Stimulated activated CD8-positive, alpha-beta memory T cell treated with anti-CD3 and anti-CD28 coated beads, Interleukin-2, amount 100 ng/mL, for 48 hours (primary cell): ENCODE measurements at regions not wholly inside any gene's neighbourhood (a gene's known extent, or its start where the extent isn't known, plus 50 kb on each side); places are given as distances from the start of the nearest gene placed in this dataset.

Source experiments
- DNase-seq, 2 donors: peaks; one replicate each; pipeline ENCODE4 v3.0.0-alpha.2; 2020; ENCODE audit warnings: low read depth in 2 of 2

GRCh38 chr13:29999492-30000369 is 149.3 kb upstream of the UBL3 start:
- DNase-seq, result no peak

GRCh38 chr13:29996316-29996715 is 145.9 kb upstream of the UBL3 start:
- DNase-seq, result no peak

- no peak for DNase-seq
Measured at GRCh38 chr13:29994911-29995595, 144.6 kb upstream of the UBL3 start.

GRCh38 chr13:29993716-29994488 is 143.5 kb upstream of the UBL3 start:
- no peak for DNase-seq

GRCh38 chr13:29993196-29993595 is 142.8 kb upstream of the UBL3 start:
- DNase-seq, result no peak

GRCh38 chr13:29991343-29991742 is 140.9 kb upstream of the UBL3 start:
- DNase-seq, result no peak

GRCh38 chr13:29987340-29987739 is 136.9 kb upstream of the UBL3 start:
- no peak for DNase-seq

- DNase-seq, result no peak
Measured at GRCh38 chr13:29980339-29980738, 129.9 kb upstream of the UBL3 start.

GRCh38 chr13:29978211-29978610 is 127.8 kb upstream of the UBL3 start:
- DNase-seq, result no peak

- no peak for DNase-seq
Measured at GRCh38 chr13:29977476-29978120, 127.2 kb upstream of the UBL3 start.

- DNase-seq, result no peak
Measured at GRCh38 chr13:29976535-29976934, 126.1 kb upstream of the UBL3 start.

GRCh38 chr13:29975283-29975682 is 124.9 kb upstream of the UBL3 start:
- no peak for DNase-seq

- no peak for DNase-seq
Measured at GRCh38 chr13:29969286-29969685, 118.9 kb upstream of the UBL3 start.

- no peak for DNase-seq
Measured at GRCh38 chr13:29964181-29964845, 113.9 kb upstream of the UBL3 start.

- no peak for DNase-seq
Measured at GRCh38 chr13:29963089-29963488, 112.7 kb upstream of the UBL3 start.

- no peak for DNase-seq
Measured at GRCh38 chr13:29961036-29961670, 110.7 kb upstream of the UBL3 start.

- no peak for DNase-seq
Measured at GRCh38 chr13:29959603-29960002, 109.2 kb upstream of the UBL3 start.

- DNase-seq, result no peak
Measured at GRCh38 chr13:29959086-29959485, 108.7 kb upstream of the UBL3 start.

GRCh38 chr13:29958476-29958875 is 108.1 kb upstream of the UBL3 start:
- no peak for DNase-seq

- no peak for DNase-seq
Measured at GRCh38 chr13:29957320-29957719, 106.9 kb upstream of the UBL3 start.

- no peak for DNase-seq
Measured at GRCh38 chr13:29956853-29957252, 106.4 kb upstream of the UBL3 start.
